Testis (tissue), 2 donors: ENCODE measurements at regions not wholly inside any gene's neighbourhood (a gene's known extent, or its start where the extent isn't known, plus 50 kb on each side); places are given as distances from the start of the nearest gene placed in this dataset.

Source experiments
- CTCF ChIP-seq, 3 experiments: fragments of 450-650 bp in 2 of 3; fragments of 200-600 bp in 1 of 3; sonication (generic) in 1 of 3; IDR thresholded peaks; one replicate each; pipeline ENCODE4 v1.5.1; 2016 to 2019; ENCODE audit warnings: antibody characterized with exemption in 3 of 3, mild to moderate bottlenecking in 2 of 3, moderate library complexity in 1 of 3
- POLR2A ChIP-seq: fragments of 450-650 bp; IDR thresholded peaks from one replicate; pipeline ENCODE4 v1.6.1; 2017; ENCODE audit warnings: antibody characterized with exemption, mild to moderate bottlenecking, moderate library complexity

- TF ChIP-seq CTCF (IDR thresholded peaks at IDR 0.05), result no peak
- no peak for TF ChIP-seq POLR2A
These were observed 1093.9 kb downstream of the ADGRL2 start for GRCh38 chr1:82894635-82895034.
